22Rv1 (cell line): ENCODE measurements at regions not wholly inside any gene's neighbourhood (a gene's known extent, or its start where the extent isn't known, plus 50 kb on each side); places are given as distances from the start of the nearest gene placed in this dataset.

Experiments
- ZFX ChIP-seq: fragments of 450-650 bp; IDR thresholded peaks from 2 replicates; pipeline ENCODE4 v1.6.1; 2017; ENCODE audit warnings: antibody characterized with exemption, borderline replicate concordance
- TF ChIP-seq, protein P1 (sequence below): fragments of 450-650 bp; IDR thresholded peaks from 2 replicates; pipeline ENCODE4 v1.5.1; 2017; ENCODE audit warnings: mild to moderate bottlenecking

DNA sequence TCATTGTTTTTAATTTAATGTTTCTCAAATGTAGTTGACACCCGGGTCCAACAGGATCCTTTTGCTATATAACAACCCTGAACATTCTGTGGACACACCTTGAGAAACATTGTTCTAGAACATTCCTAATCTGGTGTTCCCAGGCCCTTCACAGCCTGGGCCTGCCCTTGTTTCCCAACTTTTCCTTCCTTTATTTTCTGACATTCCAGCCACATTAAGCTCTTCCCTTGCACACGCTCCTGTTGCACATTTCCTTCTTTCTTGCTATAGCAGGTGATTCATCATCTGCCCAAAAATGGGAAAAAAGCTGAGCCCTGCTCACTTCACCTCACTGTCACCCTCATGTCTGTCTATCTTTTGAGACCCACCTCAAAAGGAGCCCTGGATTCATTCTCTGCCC lies 67.9 kb upstream of the MARCHF10 start:
- TF ChIP-seq, protein P1, sequence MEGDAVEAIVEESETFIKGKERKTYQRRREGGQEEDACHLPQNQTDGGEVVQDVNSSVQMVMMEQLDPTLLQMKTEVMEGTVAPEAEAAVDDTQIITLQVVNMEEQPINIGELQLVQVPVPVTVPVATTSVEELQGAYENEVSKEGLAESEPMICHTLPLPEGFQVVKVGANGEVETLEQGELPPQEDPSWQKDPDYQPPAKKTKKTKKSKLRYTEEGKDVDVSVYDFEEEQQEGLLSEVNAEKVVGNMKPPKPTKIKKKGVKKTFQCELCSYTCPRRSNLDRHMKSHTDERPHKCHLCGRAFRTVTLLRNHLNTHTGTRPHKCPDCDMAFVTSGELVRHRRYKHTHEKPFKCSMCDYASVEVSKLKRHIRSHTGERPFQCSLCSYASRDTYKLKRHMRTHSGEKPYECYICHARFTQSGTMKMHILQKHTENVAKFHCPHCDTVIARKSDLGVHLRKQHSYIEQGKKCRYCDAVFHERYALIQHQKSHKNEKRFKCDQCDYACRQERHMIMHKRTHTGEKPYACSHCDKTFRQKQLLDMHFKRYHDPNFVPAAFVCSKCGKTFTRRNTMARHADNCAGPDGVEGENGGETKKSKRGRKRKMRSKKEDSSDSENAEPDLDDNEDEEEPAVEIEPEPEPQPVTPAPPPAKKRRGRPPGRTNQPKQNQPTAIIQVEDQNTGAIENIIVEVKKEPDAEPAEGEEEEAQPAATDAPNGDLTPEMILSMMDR, result no peak
- TF ChIP-seq ZFX, result no peak
